ENCODE measurements at regions not wholly inside any gene's neighbourhood (a gene's known extent, or its start where the extent isn't known, plus 50 kb on each side); places are given as distances from the start of the nearest gene placed in this dataset.

DNA sequence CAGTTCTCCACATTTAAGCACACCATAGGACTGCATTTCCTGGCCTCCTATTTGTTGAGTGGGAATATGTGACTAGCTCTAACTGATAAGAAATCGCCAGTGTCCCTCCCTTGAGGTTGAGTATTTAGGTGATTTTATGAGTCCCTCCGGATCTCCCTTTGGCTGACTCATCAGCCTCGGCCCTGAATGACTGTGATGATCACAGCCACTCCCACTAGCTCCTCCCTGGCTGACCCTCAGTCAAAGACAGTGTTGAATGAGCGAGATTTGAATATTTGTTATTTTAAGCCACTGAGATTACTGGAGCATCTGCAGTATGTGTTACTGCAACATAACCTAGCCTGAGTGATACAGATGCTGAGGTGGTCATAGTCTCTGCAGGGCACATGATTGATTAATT, 515.3 kb downstream of the EPHB1 start:
- DNase-seq (ENCODE audit: low read depth in 2 of 2), result no peak

DNA sequence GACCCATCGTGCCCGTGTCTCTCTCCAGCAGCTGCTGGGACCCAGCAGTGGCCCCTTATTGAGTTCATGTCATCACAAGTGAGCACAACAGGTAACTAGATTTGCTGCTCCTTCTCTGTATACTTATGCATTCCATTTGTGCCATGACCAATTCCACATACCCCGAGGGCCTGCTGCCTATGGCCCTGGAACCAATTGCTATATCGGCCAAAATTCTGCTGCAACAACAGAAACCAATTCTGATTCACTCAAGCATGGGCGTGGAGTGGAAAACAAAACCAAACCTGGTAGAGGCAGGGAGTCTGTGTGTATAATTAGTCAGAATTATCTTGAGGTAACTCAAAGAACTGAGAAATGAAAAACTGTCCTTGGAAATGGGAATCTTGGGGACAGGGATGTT, 516.6 kb downstream of the EPHB1 start:
- no peak for DNase-seq (ENCODE audit: low read depth in 2 of 2)

DNA sequence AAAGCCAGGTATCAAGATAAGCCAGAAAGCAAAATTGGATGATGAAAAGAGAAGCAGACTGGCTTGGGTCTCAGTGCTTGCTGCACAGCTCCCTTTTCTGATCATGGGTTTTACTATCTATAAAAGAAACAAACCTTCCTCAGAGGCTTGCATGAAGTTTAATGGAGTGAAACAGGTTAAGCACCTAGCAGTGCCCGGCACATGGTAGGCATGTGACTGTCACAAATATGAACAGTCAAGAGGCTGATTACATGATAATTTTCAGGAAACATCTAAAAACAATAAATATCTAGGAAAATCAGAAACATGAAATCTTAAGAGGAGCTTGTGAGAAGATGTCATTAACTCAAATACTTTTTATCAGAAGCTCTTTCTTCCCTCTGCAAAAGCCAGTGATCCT, 519.2 kb downstream of the EPHB1 start:
- no peak for DNase-seq (ENCODE audit: low read depth in 2 of 2)

DNA sequence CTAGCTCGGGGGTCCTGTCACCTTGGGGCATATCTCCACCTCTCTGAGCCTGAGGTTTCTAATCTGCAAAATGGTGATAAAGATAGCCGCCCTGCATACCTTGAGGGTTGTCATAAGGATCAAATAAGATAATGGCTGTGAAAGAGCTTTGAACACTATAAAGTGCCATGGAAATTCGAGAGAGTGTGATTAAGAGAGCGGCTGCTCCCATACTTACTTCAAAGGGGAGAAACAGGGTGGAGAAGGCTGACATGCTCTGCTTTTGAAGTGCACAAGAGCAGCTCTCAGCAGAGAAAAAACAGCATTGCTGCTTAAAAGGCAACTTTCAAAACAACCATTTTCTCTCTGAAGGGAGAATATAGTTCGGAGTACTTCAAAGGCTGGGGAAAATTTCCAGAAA, 529.2 kb downstream of the EPHB1 start:
- DNase-seq (ENCODE audit: low read depth in 2 of 2), result no peak

DNA sequence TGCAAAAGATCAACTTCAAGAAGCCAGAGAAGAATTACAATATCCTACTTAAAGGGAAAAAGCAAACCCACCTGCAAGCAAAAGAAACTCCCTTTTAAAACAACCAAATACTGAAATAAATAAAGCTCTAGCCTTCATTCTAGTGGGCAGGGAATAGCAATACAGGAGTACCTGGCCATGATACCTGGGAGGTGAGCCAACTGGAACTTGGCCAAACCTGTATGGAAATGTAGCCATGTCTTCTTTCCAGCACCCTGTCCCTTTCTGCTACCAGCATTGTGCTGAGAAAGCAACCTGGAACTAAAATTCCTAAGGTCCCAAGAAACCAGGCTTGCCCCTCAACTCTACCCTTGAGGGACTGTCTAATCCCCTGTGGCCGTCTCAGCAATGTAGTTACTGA, 530.0 kb downstream of the EPHB1 start:
- DNase-seq (ENCODE audit: low read depth in 2 of 2), result no peak

DNA sequence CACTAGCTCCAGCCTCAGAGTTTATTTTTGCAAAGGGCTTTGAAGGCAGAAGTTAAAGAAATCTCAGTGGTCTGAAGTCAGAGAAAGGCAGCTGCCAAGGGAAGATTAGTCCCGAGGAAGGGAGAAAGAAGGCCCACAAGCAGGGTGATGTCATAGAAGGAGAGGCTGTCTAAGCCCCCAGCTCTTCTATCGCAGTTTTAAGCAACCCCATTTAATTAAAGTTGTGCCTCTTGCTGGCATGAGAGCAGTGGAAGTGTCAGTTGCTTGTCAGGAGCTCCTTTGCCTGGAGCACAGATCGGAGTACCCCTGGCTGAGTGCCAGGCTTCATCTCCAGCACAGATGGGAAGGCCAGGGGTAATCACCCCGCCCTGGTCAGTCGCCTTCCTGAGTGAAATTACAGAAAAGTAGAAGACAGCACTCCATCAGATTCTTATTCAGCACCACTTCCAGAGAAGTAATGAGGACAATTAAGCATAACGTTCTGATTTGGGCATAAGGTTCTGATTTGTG, 530.7 kb downstream of the EPHB1 start:
- no peak for DNase-seq (ENCODE audit: low read depth in 2 of 2)

DNA sequence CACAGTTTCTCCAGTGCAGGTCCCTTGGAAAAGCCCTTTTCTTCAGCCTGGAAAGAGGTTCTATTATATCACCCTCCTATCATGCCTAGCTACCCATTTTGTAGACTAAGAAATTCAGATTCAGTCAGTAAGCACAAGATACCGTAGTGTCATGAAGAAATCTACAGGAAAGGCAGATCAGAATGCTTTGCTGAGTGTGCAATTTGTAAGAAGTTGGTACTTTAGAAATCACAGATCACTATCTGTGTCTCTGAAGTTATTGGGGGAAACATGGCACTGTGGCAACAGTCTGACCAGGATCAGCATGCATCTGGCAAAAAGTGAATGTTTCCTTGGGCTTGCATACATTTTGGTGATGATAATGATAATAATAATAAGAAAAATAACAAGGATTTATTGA, 531.8 kb downstream of the EPHB1 start:
- DNase-seq (ENCODE audit: low read depth in 2 of 2), result no peak

DNA sequence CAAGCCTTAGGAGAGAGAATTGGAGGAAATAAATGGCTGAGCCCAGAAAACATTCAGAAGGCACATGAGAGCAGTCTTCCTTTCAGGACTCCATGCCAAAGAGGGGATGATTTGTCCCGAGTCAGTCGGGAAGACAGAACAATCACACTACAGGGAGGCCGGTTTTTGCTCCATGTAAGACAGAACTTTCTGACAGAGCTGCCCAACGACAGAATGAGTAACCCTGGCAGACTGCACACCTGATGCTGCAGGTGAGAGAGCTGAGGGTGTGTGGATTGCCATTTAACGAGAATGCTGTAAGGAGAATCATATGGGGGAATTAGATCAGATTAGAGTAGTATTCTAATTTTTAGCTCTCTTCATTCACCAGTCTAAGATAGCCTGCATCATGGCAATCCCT, 533.0 kb downstream of the EPHB1 start:
- DNase-seq (ENCODE audit: low read depth in 2 of 2), result no peak

DNA sequence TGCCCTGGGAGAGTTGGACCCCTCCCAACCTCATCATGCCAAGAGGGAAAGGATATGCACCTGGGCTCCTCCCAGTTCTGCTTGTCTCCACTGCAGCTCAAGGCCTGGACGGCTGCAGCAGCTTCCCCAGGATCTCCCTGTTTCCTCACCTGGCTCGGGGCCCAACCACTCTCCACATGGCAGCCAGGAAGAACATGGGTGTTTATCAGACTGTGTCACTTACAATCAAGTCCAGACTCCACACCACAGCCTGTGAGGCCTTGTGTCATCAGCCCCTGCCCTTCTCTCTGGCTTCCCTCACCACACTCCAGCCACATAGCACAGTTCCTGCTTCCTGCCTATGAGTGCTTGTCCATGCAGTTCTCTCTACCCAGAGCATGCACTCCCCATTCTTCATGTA, 534.4 kb downstream of the EPHB1 start:
- DNase-seq (ENCODE audit: low read depth in 2 of 2), result no peak

DNA sequence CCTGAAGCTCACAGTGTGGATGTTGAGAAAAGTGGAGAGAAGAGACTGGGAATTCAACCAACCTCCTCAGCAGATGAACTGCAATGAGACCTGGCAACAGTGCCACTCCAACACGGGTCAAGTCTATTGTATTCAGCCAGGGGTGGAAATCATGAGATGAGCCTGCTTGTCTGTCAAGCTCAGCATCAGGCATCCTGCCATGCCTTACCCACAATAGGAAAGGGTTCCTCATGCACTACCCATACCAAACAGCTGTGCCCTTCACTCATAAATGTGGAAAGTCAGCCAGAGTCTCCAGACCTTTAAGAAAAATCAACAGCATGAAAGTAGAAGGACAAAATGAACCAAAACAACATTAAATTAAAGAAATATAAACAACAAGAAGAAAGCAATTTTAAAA, 542.1 kb downstream of the EPHB1 start:
- no peak for DNase-seq (ENCODE audit: low read depth in 2 of 2)

DNA sequence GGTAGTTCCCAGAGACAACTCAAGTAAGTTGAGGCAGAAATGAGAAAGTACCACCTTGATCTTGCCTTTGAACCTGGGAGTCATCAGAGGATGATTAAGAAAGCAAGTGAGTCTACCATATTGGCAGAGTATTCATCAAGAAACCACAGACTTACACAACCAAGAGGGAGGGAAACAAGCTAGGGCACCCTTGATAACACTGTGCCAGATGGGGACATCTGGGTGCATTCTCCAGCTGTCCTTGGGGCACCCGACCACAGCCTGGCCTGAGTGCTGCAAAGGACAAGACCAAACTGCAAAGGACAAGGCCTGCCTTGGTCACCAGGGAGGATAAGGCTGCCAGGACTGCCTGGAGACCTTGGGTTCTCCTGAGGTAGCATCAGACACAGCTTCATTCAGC, 553.6 kb downstream of the EPHB1 start:
- DNase-seq (ENCODE audit: low read depth in 2 of 2), result no peak

DNA sequence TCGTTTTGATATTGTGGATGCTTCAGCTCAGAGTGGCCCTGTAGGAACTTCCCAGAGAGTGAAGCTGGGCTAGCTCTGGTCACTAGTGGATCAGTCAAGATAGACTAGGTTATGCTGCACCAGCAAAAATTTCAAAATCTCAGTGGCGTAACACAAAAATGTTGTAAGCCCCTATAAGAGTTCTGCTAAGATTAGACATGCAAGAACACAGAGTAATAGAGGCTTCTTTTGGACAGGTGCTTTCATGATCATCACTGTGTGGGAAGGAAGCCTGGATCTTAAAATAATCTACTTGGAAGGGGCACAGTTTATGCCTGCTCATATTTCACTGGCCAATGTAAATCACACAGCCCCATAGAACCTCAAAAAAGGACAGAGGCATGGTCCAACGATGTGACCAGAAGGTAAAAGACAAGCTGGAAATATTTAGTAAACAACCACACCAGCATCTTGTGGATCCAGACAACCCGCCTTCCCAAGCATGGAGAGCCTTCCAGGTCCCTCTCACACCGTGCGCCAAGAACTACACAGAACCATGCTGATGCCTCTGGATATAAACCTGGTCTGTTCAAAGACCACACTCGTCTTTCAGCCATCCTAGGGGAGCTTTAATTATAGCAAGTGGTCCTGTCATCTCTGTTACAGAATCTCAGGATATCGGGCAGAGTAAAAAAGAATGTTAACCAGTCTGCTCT, 554.3 kb downstream of the EPHB1 start:
- no peak for DNase-seq (ENCODE audit: low read depth in 2 of 2)

DNA sequence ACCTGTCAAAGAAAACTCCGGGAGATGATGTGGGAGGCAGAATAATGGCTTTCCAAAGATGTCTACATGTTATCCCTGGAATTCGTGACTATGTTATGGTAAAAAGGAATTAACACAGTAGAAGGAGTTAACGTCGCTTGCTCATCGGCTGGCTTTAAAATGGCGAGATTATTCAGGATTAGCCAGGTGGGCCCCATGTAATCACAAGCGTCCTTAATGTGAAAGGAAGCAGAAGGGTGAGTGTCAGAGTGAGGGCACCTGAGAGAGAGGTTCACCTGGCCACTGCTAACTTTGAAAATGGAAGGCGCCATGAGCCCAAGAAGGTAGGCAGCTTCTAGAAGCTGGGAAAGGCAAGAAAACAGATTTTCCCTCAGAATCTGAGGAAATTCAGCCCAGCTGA, 557.2 kb downstream of the EPHB1 start:
- DNase-seq (ENCODE audit: low read depth in 2 of 2), result no peak

DNA sequence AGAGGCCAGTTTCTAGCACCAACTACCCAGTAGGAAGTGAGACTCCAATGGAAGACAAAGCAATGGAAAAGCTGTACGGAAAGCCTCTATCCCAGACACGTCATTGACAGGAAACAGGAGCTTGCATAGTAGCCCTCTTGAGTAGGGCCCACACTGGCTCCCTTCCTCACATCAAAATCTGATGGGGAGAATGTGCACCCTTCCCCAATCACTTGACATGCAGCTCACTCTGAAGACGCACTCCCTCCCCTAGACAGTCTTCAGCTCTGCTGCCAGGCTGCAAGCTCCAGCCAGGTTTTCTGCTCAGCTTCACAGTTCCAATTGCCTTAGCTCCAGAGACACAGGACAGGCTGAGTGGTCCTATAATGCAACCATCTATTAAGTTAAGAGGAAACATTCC, 567.8 kb downstream of the EPHB1 start:
- DNase-seq (ENCODE audit: low read depth in 2 of 2), result no peak

DNA sequence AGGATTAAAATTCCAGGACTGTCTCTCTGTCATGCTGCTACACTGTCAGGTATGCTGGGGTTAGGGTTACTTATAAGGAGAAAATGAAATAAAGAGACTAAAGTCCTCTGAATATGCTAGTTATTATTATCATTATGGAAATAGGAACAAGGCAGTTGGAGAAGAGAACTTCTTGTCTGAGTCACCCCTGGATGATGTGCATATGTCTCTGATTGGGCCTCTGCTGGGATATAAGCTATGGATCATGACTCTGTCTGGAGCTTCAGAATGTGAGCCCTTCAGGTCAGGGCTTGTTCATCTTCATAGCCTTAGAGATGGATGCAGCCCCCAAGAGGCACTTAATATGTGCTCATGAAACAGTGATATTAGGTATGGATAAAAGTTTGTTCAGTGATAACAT, 569.6 kb downstream of the EPHB1 start:
- no peak for DNase-seq (ENCODE audit: low read depth in 2 of 2)

DNA sequence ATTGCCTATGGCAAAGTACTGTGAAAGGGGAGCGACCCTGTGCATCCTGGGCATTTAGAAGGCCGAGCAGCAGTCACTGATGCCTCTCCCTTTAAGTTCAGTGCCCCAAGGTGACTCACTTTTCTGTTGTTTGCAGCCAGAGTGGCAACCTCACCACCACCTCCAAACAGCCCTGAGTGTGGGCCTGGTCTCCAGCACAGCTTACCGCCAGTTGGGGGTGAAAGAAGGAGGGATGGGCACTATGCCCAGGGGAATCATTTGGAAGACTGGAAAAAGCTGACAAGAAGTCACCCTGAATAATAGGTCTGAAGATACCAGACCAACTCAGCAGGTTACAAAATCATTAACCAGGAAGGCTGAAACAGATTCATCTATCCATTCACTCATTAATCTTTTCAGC, 571.8 kb downstream of the EPHB1 start:
- DNase-seq (ENCODE audit: low read depth in 2 of 2), result no peak

DNA sequence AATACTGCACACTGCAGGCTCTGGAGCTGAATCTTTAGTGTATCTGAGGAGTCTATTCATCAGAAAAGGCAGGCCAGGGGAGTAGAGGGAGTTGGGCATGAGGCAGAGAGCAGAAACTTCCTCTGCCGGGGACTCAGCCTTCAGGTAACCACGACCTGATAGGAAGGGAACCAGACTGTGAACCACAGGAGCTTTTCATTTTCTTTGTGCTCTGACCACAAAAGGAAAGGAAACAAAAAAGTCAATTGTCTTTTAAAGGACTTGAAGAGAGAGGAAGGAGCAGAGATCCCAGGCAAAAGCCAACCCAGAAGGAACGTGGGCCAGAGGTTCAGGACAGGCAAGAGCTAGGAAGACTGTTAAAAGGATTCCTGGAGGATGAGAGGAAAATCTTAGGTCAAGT, 573.3 kb downstream of the EPHB1 start:
- DNase-seq (ENCODE audit: low read depth in 2 of 2), result no peak

DNA sequence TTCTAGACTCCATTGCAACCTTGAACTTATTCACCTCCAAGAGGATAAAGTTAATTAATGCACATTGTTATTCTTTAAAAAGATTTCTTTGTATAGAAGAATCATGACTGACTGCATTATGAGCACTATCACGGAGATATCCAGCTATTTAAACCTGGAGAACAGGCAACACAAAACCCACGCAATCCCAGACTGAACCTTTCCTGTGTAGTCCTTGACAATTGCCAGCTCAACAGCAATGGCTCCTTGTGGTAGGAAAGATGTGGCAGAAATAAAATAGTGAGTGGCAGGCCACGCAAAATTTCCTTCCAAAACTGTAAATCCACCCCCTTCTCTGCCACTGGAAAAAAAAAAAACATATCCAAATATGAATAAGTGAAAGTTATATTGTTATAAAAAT, 573.7 kb downstream of the EPHB1 start:
- no peak for DNase-seq (ENCODE audit: low read depth in 2 of 2)

DNA sequence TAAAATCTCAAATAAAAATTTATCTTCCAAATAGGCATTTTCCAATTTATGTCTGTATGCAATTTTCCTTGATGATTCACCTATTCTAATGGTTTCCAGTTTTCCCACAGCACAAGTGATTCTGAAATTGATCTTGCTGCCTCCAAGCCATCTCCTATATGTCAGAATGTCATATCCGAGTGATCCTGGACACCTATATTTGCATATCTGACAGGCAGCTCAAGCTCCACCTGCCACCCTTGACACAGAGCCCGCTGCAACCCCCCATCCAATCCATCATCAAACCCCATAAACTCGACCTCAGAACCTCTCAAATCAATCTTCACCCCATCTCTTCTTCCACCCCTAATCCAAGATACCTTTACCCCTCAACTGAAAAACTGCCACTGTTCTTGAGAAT, 579.5 kb downstream of the EPHB1 start:
- no peak for DNase-seq (ENCODE audit: low read depth in 2 of 2)

DNA sequence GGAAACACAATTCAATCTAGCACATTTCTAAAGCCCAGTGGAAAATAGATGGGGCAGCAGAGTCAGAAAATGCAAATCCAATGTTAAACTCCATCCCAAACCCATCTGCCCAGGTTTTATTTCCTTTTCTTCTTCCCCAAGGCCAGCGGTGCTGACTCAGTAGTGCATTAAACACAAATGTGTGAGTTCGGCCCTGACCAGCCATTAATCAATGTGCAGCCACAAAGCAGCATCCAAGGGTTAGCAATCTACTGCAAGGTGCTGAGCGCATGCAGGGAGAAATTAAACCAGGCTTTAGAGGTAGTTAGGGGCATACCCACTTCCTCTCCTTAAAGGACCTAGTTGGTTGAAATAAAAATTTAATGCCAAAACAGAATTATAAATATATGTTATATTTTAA, 583.3 kb upstream of the PPP2R3A start:
- no peak for DNase-seq (ENCODE audit: low read depth in 2 of 2)

DNA sequence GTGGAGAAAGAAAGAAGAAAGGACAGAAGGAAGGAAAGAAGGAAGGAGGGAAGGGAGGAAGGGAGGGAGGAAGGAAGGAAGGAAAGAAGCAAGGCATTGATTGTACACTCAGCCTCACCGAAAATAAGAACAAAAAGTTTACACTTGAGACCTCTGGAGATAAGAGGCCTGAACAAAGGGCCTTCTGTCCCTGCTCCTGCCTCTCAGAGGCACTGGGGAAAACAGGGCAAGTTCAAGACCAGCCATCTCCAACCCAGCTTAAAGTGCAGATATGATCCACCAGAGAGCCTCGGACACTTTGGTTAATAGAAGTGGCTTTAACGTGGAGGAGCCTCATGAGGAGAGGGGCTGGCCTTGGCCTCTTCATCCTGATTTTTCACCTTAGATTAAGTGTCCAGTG, 582.9 kb upstream of the PPP2R3A start:
- DNase-seq (ENCODE audit: low read depth in 2 of 2), result no peak

DNA sequence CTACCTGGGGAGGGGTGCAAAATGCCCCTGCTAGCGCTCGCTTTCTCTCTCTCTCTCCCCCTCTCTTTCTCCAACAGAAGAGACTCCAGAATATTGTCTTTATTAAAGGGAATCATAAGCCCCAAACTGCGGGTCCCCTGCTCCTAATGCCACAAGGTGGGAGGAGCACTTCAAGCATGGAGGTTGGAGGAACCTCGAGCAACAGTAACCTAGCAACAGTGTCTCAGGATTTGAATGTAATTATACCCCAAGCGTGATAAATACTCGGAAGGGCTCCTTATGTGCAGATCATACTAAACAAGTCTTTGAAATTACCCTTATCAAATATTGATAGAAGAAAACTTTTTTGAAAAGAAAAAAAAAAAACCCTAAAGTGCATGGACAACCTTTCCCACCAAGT, 582.2 kb upstream of the PPP2R3A start:
- no peak for DNase-seq (ENCODE audit: low read depth in 2 of 2)

DNA sequence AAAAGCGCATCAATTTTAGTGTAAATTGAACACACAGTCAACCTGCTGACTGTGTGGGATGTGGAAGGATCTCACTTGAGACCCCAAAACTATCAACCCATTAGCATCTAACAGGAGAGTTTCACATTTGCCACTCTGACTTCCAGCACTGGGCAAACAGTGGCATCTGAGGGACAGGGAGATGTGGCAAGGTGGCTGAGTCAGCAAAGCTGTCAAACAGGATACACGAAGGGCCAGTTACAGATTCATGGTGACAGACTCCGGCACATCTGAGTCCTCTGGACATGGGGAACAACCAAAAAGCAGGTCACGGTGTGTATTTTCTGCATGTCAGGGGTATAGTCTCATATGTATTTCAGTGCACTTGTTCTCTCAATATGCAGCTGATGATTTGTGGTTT, 573.4 kb upstream of the PPP2R3A start:
- no peak for DNase-seq (ENCODE audit: low read depth in 2 of 2)

DNA sequence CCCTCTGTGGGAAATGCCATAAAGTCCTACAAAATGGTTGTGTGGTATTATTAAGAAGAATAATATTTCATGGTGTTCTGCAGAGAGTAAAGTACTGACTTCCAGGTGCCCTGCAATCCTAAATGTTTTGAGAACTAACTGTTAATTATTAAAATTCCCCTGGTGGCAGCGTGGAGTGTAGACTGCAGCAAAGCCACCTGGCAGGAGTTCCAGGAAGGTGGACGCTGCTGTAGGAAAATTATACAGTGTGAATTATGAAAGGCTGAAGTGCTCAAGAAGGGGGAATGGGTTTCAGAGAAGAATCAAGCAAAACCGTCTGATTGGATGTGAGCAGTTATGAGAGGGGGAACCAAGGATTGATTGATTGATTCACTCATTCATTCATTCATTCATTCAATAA, 572.4 kb upstream of the PPP2R3A start:
- DNase-seq (ENCODE audit: low read depth in 2 of 2), result no peak
